OCI-LY3 (cell line): ENCODE measurements at regions not wholly inside any gene's neighbourhood (a gene's known extent, or its start where the extent isn't known, plus 50 kb on each side); places are given as distances from the start of the nearest gene placed in this dataset.

Experiments used
- H2AFZ ChIP-seq: fragments of 200-600, 300-600 bp; shearing (Covaris generic); 2 replicates; pipeline ENCODE4 v1.6.0; 2014; ENCODE audit warnings: antibody characterized with exemption, low read depth, low read length
- H3K27ac ChIP-seq: fragments of 200-600, 300-600 bp; sonication (generic); 2 replicates; pipeline ENCODE4 v1.5.1; 2014; ENCODE audit warnings: mild to moderate bottlenecking, low read length, moderate library complexity, mixed read lengths
- H3K27me3 ChIP-seq: fragments of 200-600, 300-600 bp; sonication (generic); 2 replicates; pipeline ENCODE4 v1.6.1; 2014; ENCODE audit warnings: low read depth, low read length, mixed read lengths
- H3K36me3 ChIP-seq: fragments of 200-600, 300-600 bp; sonication (generic); replicated peaks from 2 replicates; pipeline ENCODE3; 2014; ENCODE audit warnings: low read depth, low read length, mixed read lengths
- H3K4me1 ChIP-seq: fragments of 300-600, 200-600 bp; sonication (generic); 2 replicates; pipeline ENCODE4 v1.6.1; 2014; ENCODE audit warnings: low read length, mixed read lengths
- H3K4me2 ChIP-seq: fragments of 200-600, 300-600 bp; sonication (generic); 2 replicates; pipeline ENCODE4 v1.6.1; 2014; ENCODE audit warnings: low read length, mixed read lengths
- H3K4me3 ChIP-seq: fragments of 300-600, 200-600 bp; sonication (generic); 2 replicates; pipeline ENCODE4 v1.5.1; 2014; ENCODE audit warnings: antibody characterized with exemption, mild to moderate bottlenecking, low read length, moderate library complexity
- H3K79me2 ChIP-seq: fragments of 300-600, 200-600 bp; shearing (Covaris generic); 2 replicates; pipeline ENCODE4 v1.6.1; 2014; ENCODE audit warnings: mild to moderate bottlenecking, low read length, mixed read lengths
- H3K9ac ChIP-seq: fragments of 300-600, 200-600 bp; shearing (Covaris generic); 2 replicates; pipeline ENCODE4 v1.6.0; 2014; ENCODE audit warnings: mild to moderate bottlenecking, low read length, moderate library complexity
- H3K9me3 ChIP-seq: fragments of 200-600, 300-600 bp; shearing (Covaris generic); 2 replicates; pipeline ENCODE4 v1.6.1; 2014; ENCODE audit warnings: low read length, mixed read lengths; ENCODE audit not compliant: insufficient read depth
- H4K20me1 ChIP-seq: fragments of 200-600, 300-600 bp; sonication (generic); 2 replicates; pipeline ENCODE4 v1.6.1; 2016; ENCODE audit warnings: low read length, mixed read lengths; ENCODE audit not compliant: insufficient read depth
- EZH2phosphoT487 ChIP-seq: fragments of 200-600 bp; shearing (Covaris generic); IDR thresholded peaks from 2 replicates; pipeline ENCODE4 v1.6.1; 2018; ENCODE audit warnings: antibody characterized with exemption, mixed run types, low read depth
- TF ChIP-seq, protein P1 (sequence below): fragments of 200-600, 300-600 bp; sonication (generic); IDR thresholded peaks from 2 replicates; pipeline ENCODE4 v1.5.1; 2014; ENCODE audit warnings: antibody characterized with exemption, low read length, low read depth

DNA sequence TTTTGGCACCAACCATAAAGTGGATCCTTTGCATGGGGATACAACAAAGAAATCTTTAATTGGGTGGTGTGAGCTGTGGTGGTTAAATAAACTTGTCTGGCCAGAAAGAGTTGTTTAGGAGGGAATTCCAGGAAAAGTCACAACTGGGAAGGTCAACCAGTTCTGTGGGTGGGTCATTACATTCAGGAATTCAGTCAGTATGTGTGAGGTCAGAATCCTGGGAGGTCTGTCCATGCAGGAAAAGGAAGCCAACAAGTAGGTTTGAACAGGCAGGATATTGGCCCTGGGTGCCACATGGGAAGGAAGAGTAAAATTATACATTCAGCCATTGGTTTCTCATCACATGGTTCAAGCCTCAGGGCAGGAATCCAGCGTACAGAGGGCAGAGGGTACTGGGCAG, 162.3 kb upstream of the ADAMTS5 start:
- Histone ChIP-seq H3K27me3 (no peaks in the 10 kb centered on the region), H3K36me3 (no peaks in the 10 kb centered on the region), H3K4me1 (no peaks in the 10 kb centered on the region), H3K27ac (no peak overlapping the region), H2AFZ (no peak overlapping the region), H3K4me2 (no peak overlapping the region), H3K4me3 (no peak overlapping the region), H4K20me1 (no peaks in the 10 kb centered on the region), H3K9me3 (no peaks in the 10 kb centered on the region), H3K9ac (no peak overlapping the region), H3K79me2 (no peaks in the 10 kb centered on the region)
- TF ChIP-seq, protein P1, sequence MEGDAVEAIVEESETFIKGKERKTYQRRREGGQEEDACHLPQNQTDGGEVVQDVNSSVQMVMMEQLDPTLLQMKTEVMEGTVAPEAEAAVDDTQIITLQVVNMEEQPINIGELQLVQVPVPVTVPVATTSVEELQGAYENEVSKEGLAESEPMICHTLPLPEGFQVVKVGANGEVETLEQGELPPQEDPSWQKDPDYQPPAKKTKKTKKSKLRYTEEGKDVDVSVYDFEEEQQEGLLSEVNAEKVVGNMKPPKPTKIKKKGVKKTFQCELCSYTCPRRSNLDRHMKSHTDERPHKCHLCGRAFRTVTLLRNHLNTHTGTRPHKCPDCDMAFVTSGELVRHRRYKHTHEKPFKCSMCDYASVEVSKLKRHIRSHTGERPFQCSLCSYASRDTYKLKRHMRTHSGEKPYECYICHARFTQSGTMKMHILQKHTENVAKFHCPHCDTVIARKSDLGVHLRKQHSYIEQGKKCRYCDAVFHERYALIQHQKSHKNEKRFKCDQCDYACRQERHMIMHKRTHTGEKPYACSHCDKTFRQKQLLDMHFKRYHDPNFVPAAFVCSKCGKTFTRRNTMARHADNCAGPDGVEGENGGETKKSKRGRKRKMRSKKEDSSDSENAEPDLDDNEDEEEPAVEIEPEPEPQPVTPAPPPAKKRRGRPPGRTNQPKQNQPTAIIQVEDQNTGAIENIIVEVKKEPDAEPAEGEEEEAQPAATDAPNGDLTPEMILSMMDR, result no peak
- TF ChIP-seq EZH2phosphoT487, result no peak

DNA sequence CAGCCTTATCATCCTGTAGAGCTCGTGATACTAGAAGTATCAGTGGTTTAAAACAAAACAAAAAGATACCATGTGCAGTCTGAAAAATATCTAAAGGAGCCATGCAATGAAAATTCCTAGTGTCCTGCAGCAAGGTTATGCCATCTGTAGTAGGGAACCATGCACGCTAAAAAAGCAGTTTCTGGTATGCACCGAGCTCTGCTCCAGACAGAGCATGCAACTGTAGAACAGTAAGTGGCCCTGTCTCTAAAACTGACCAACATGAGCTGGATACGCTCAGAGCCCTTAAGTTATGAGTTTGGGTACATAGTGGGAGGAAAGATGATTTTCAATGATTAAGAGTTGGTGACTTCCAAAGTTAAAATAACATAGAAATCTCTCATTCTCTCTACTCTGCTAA, 159.3 kb upstream of the ADAMTS5 start:
- H3K27me3 ChIP-seq, result no peaks in the 10 kb centered on the region
- H3K4me1 ChIP-seq, result no peaks in the 10 kb centered on the region
- H3K4me2 ChIP-seq, result no peak overlapping the region
- no peak overlapping the region for H2AFZ ChIP-seq
- TF ChIP-seq, protein P1, result no peak
- TF ChIP-seq EZH2phosphoT487, result no peak
- no peak overlapping the region for H3K4me3 ChIP-seq
- H4K20me1 ChIP-seq, result no peaks in the 10 kb centered on the region
- no peaks in the 10 kb centered on the region for H3K36me3 ChIP-seq
- H3K9me3 ChIP-seq, result no peaks in the 10 kb centered on the region
- no peak overlapping the region for H3K27ac ChIP-seq
- H3K9ac ChIP-seq, result no peak overlapping the region
- no peaks in the 10 kb centered on the region for H3K79me2 ChIP-seq

DNA sequence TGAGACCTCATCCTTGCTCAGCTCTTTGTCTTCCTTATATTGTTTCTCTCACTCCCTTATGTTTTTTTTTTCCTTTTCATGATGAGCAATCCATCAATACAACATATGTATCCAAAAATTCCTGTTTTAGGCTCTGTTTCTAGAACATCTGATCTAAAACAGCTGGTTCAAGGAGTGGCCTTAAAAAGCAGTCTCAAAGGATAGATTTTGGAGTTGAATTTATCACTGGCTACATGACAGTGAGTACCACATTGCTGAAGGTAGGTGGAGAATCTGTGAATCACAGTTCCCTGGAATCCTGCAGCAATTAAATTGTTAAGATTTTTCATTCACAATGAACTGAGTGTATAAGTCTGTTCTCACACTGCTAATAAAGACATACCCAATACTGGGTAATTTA, 155.8 kb upstream of the ADAMTS5 start:
- H3K36me3 ChIP-seq, result no peaks in the 10 kb centered on the region
- H3K4me1 ChIP-seq, result no peaks in the 10 kb centered on the region
- H3K27me3 ChIP-seq, result no peaks in the 10 kb centered on the region
- H4K20me1 ChIP-seq, result no peaks in the 10 kb centered on the region
- H3K4me3 ChIP-seq, result no peak overlapping the region
- H3K79me2 ChIP-seq, result no peaks in the 10 kb centered on the region
- no peaks in the 10 kb centered on the region for H3K9me3 ChIP-seq
- TF ChIP-seq EZH2phosphoT487, result no peak
- TF ChIP-seq, protein P1, result no peak
- H3K27ac ChIP-seq, result no peak overlapping the region
- no peak overlapping the region for H3K9ac ChIP-seq
- H3K4me2 ChIP-seq, result no peak overlapping the region
- H2AFZ ChIP-seq, result no peak overlapping the region

DNA sequence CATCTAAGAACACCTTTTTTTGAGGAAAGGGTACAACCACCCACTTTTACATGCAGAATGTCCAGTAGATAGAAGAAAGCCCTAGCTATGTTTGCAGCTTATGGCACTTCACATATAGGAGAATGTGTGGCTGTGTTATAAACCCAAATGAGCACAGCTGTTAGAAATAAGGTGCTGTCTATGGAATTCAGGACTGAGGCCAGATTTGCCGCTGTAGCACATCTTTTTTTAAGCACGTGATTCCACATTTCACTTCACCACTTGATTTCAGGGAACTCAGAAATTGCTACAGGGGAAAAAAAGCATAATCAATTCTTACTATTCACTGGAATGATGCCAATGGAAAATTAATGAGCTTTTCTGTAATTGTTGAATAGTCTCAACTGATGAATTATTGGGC, 147.2 kb upstream of the ADAMTS5 start:
- H3K27ac ChIP-seq, result no peak overlapping the region
- no peak overlapping the region for H3K9ac ChIP-seq
- TF ChIP-seq, protein P1, result no peak
- no peak for TF ChIP-seq EZH2phosphoT487
- H4K20me1 ChIP-seq, result no peaks in the 10 kb centered on the region
- H3K36me3 ChIP-seq, result no peaks in the 10 kb centered on the region
- no peak overlapping the region for H3K4me3 ChIP-seq
- H3K4me1 ChIP-seq, result peaks cover 5% of the 10 kb centered on the region; the same call in 1 of the 2 replicates
- no peak overlapping the region for H3K4me2 ChIP-seq
- no peaks in the 10 kb centered on the region for H3K27me3 ChIP-seq
- H2AFZ ChIP-seq, result no peak overlapping the region
- H3K79me2 ChIP-seq, result no peaks in the 10 kb centered on the region
- H3K9me3 ChIP-seq, result no peaks in the 10 kb centered on the region
